DMS153 (cell line): ENCODE measurements at regions not wholly inside any gene's neighbourhood (a gene's known extent, or its start where the extent isn't known, plus 50 kb on each side); places are given as distances from the start of the nearest gene placed in this dataset.
"Not testable (repeated sequence)": the region's sequence is repeated elsewhere in the genome, so short reads cannot be mapped to it uniquely, and the experiment has no call there.

Source experiments
- DNase-seq: peaks from one replicate; lab custom pipeline; 2025; lab: John Stamatoyannopoulos, UW

DNA sequence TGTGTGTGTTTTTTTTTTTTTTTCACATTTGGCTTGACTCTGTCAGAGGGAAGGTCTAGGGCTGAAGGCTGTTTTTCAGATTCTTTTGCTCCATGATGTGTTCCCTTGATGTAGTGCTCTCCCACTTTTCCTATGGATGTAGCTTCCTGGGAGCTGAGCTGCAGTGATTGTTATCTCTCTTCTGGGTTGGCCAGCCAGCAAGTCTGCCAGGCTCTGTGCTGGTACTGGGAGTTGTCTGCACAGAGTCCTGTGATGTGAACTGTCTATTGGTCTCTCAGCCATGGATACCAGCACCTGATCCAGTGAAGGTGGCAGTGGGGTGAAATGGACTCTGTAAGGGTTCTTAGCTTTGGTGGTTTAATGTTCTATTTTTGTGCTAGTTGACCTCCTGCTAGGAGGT lies 377.4 kb upstream of the MAN1A1 start:
- DNase-seq = not testable (repeated sequence)

DNA sequence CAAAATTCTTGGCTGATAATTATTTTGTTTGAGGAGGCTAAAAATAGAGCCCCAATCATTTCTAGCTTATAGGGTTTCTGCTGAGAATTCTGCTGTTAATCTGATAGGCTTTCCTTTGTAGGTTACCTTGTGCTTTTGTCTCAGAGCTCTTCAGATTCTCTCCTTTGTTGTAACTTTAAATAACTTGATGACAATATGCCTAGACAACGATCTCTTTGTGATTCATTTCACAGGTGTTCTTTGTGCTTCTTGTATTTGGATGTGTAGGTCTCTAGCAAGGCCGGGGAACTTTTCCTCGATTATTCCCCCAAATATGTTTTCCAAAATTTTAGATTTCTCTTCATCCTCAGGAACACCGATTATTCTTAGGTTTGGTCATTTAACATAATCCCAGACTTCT lies 376.5 kb upstream of the MAN1A1 start:
- no peak for DNase-seq

DNA sequence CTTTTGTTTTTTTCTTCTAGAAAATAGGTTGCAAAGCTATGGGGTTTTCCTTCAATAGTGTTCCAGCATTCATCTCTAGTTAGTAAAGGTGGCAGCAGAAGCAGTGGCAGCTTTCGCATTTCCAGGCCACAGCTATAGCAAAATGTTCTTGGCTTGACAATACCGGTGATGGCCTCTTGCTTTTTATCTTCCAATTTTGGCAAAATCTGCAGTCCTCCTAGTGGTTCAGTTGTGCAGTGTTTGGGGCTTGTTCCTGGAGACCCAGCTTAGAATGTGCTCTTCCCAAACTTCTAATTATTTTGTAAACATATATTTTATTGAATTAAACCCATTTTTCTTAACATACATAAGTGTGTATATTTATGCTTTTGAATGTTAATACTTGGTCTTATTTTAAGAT lies 370.6 kb upstream of the MAN1A1 start:
- DNase-seq = no peak

DNA sequence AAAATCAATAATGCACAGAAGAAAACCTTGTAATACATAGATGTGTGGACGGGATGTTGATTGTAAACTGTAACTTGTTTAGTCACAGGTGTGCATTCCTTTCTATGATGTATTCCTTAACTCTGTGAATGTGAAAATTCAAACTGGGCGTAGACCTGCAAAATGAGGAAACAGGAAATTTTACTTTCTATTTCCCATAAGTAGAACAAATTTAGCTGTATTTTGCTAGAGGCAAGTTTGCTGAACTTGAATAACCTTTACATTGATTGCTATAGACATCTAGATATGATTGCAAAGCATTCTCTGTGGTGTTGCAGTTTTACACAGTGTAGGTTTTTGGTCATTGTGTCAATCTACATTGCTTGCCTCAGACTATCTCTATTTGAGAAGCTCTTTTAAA lies 368.4 kb upstream of the MAN1A1 start:
- no peak for DNase-seq

DNA sequence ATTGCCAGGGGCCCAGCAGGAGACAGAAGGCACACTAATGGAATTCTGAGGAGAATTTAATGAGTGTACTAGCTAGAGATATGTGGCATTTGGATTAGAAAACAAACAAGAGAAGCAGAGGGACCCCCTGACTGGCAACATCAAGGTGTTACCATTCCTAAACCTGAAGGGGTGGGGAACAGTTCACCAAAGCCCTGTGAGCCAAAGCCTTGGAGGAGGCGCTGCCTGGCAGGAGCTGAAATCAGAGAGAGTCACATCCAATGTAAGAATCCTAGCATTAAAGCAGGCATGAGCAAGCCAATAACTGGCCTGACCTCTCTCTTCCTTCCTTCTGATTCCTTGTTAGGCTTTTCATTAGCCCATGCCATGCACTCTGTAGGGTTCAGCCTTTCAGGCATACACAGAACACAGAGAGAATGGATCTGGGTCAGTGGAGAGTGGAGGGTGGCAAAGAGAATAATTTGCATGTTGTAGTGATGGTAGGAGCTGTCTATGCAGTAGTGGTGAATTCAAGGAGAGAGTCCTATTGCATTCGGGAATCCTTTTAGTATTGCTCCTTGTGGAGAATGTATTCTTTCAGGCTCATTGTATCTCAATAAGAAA lies 367.2 kb upstream of the MAN1A1 start:
- no peak for DNase-seq

DNA sequence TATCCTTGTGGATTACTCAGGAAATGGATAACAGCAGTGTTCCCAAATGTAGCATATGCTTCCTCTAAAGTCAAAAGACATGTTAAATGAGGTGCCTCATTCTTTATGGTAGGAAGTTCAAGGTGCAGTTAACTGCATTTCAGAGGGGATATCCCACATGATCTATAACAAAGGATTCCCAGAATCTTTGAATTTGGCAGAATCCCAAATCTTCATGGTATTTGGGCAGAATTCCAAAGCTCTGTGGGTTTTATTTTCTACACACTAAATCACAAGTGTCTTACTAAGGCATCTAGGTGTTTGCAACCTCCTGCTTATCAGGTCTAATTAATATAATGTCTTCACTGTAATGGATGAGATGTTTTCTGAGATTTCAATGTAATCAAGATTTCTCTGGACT lies 364.3 kb upstream of the MAN1A1 start:
- DNase-seq = no peak

DNA sequence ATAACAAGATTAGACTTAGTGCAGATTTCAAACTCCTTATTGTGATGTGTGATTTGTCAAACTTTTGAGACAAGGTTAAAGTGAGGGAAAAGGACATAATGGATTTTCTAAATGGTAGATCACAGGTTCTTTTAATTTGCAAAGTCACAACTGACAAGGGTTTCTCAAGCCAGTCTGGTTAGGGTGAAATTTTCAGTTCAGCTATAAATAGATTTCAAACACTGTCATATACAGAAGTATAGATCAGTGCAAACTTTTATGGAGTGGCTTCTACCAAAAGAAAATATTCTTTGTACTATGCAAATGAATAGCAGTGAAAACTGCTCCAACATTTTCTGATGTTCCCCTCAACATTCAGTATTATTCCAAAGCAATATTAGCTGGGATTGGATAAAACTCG lies 337.1 kb upstream of the MAN1A1 start:
- DNase-seq = no peak

DNA sequence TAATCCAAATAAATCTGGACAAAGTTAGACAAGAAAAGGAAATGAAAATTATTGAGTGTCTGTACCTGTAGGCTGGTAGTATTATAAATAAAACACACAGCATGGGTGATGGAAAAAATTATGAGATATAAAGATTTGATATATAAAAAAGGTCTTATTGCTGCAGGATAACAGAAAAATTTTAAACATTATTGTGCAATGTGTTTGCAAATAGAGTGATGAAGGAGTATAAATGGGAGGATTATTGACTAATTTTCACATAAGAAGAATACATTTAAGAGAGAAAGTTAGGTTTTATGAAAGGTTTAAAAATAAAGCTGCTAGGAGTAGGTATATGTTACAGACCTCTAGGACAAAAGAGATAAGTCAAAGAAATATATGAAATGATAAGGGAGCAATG lies 336.7 kb upstream of the MAN1A1 start:
- no peak for DNase-seq

DNA sequence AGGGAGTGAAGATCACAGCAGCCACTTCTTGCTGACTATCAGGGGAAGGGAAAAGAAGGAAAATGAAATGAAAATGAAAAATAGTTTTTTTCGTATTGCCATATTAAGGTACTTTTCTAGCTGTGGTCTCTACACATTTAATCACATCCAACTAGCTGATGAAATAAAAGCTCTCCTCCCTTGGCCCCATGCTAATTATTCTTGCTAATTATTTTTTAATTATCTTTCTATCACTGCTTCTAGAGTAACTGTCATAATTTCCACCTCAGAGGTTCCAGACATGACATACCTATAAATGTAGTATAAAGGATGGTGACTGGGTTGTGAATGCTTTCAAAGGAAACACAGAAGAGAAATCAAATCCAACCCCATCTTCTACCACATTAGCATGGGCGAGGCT lies 334.1 kb upstream of the MAN1A1 start:
- DNase-seq = no peak

DNA sequence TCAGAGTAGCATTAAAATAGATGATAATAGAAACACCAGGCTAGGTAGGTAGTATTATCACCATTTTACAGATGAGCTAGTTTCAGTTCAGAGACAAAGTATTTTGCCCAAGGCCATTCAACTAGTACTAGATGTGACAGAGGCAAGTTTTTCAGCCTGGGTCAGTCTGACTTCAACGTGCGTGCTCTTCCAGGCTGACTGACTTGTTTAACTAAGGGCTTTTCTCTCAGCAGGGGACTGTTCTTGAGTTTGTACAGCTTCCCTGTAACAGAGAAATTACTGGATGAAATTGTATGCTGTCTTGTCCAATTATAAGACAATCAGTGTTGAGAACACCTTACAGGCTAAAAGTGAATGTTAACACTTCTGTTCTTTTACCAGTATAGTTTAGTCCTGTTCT lies 333.5 kb upstream of the MAN1A1 start:
- no peak for DNase-seq

DNA sequence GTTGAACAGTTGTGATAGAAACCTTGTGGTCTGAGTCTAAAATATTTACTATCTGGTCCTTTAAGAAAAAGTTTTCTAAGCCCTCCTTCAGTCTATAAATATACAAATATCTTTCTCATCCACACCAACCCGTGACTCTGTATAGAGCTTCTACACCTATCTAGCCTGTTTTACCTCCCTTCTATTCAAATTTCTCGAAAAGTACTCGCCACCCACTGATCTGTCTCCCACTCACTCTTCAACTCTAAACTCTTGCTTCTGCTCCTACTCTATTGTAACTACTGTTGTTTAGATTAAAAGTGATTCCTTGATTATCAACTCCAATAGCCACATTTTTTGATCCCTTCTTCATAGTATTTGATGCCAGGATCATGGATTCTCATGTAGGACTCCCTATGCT lies 329.4 kb upstream of the MAN1A1 start:
- DNase-seq = no peak

DNA sequence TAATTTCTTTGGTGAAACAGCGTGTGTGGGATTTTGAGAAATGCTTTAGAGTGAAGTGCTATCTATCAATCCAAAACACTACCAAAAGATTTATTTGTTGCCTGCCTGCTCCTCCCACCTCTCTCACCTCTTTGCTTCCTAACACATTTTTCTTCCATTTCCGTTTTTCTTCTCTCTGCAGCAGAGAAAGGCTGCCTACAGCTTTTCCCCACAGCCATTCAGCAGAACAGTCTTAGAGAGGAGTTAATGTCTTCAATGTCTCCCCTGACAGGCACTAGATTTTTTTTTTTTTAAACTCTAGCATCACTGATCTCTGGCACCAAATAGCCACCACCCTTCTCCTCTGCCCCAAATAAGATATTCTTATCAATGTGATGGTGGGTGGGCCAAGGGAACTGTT lies 327.8 kb upstream of the MAN1A1 start:
- no peak for DNase-seq

DNA sequence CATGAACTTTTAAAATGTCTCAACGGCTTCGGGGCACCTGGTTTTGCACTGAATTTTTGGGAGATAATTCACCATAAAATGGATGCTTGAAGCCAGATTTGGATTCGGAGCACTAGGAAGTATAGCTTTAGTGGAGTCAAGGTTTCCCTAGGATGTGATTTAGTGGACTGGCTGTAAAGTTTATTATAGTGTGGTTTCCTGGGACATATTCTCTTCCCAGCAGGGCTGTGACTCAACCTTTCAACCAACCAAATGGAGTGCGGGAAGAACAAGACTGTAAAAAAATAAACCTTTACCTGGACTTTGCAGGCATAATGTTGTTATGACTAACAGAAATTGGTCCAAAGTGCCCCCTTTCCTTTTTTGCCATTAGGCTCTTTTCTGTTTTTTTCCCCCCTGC lies 327.4 kb upstream of the MAN1A1 start:
- no peak for DNase-seq

DNA sequence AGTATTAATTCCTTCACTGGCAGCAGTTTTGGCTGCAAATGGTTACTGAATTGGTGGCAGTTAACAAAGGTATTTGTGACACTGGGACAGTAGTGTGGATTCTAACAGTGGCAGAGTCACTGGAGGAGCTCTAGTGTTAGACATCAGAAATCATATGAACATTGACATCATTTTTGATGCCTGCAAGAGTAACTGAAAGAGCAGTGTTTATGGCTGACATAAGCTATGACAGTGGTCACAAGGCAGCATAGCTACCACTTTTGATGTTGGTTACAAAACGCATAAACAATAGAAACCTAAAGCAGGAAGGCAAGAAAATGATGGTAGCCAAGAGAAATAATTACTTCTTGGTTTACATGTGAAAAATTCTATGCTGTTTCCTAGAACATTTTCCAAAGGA lies 326.7 kb upstream of the MAN1A1 start:
- no peak for DNase-seq

DNA sequence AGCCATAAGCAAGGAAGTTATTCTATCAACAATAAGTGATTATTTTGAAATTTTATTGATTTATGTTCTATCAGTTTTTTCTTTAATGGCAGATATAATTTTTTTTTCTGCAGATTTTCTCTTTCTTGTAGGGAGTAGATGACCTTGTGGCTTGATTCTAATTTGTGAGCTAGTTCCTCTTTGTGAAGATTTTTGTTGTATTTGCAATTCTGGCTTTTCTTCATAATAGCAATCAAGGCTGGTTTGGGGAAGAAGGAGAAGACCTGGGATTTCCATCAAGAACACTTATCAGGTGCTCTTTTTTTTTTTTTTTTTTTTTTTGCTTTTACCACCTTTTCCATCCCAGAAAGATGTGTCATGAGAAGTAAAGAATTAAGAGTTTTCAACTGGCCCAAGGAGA lies 324.2 kb upstream of the MAN1A1 start:
- no peak for DNase-seq

DNA sequence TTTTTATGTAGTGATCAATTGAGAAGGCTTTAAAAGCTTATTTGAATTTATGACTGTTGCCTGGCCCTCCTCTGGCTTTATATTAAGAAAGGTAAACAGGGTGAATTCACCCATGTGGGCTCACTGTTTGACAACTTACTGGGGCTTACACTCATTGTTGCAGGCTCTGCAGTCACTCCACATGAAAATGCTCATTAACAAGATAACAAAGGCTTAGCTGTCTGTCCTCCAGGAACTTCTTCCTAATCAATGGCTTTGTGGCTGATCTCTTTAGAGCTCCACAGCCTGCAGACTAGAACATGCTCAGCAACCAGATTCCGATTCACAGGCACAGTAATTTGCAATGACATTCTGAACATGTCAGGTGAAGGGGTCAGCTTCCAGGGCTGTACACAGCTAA lies 323.2 kb upstream of the MAN1A1 start:
- peak; percentile 58 for DNase-seq

DNA sequence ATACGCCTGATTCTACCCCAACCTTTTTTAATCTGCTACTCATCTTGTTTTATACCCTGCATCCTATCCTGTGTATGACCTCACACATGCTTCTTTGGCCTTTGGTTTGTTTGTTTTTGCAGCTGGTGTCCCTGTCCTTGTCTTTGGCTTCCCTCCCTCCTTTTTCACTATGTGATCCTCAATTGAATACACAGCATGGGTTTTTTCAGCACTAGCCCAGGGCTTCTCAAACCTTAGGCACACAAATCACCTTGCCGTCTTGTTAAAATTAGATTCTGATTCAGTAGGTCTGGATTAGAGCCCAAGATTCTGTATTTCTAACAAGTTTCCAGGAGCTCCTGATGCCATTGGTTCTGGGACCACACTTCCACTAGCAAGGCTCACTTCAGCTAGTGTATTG lies 321.5 kb upstream of the MAN1A1 start:
- DNase-seq = no peak

DNA sequence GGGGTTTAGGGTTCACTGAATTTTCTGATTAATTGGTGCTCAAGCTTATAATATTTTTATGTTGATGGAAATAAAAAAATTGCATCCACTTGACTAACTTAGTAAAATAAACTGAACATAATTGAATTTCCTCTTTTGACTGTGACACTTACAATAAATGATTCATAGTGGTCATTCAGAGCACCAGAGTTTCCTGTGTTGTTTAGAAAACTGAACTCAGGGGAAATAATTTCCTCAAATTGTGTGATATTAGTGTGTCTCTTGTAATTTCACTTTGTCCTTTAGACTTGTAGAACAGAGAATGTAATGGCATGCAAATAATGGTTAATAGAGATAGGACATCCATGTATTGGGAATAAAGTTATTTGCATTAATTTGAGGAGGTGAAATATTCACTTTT lies 319.7 kb upstream of the MAN1A1 start:
- no peak for DNase-seq

DNA sequence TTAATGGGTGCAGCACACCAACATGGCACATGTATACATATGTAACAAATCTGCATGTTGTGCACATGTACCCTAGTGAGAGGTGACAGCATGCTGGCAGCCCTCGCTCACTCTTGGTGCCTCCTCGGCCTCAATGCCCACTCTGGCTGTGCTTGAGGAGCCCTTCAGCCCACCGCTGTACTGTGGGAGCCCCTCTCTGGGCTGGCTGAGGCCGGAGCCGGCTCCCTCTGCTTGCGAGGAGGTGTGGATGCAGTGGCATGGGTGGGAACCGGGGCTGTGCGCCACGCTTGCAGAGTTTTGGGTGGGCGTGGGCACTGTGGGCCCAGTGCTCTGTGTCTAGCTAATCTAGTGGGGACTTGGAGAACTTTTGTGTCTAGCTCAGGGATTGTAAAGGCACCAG lies 315.9 kb upstream of the MAN1A1 start:
- DNase-seq = not testable (repeated sequence)

DNA sequence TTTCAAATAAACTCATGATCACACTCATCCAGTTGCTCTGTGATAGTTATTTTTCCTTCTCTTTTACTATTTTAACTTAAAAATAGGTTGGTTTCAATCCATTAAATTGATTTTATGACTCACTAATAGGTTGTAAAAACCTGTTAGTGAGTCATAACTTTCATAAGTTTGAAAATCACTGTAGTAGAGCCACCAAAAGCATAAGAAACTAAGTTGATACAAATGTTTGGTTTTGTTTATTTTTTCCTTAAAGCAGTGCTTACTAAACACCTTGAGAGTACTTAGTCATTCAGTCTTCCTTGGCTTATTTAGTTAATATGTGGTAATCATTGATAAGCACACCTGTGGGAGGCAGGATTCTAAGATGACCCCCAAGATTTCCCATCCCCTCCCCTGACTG lies 312.1 kb upstream of the MAN1A1 start:
- no peak for DNase-seq

DNA sequence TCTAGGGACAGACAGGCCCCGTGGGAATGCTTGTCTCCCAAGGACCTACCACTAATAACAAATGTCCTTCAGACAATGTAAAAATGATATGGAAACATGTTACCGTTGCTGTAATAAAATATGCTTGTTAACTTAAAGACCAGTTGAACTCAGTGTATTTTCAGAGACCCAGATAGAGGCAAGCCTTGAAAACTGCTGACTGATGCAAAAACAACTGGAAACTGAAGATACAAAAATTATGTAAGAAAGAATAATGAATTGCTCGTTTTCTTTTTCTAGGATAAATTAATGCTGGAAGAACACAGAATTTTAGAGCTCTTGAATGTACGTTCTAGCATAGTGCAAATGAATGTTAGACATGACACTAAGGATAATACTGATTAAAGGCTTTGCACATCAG lies 311.5 kb upstream of the MAN1A1 start:
- no peak for DNase-seq

DNA sequence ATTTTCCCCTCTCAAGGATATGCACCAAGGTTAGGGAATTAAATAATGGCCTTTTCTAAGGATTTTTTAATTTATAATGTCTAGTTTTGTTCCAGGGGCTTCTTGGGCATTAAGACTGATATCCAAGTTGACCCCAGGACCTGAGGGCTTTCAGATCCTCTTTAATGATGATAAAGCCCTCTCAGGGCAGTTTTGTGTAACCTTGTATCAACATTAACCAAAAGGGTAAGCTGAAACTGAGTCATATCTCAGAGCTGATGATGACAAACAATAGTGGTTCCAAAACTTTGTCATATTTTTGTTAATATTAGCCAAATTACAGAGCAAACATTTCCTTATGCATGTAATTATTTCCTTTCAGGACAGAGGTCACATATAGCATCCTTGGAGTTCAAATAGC lies 309.4 kb upstream of the MAN1A1 start:
- DNase-seq = no peak

DNA sequence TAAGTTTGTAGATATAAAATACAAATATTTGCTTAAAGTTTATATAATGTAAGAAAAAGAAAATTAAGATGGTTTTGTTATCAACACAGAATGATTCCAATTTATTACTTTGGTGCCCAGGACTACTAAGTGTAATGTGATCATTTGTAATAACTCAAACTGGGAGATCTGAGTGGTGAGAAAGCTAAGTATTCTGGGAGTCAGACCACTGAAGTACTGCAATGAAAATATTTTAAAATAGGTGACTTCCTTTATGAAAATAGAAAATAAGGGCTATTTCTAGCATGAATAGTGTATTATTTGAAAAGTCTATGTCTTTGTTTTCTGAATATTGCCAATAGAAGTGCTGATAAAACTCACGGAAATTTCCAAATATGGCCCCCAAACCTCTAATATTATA lies 305.6 kb upstream of the MAN1A1 start:
- no peak for DNase-seq

DNA sequence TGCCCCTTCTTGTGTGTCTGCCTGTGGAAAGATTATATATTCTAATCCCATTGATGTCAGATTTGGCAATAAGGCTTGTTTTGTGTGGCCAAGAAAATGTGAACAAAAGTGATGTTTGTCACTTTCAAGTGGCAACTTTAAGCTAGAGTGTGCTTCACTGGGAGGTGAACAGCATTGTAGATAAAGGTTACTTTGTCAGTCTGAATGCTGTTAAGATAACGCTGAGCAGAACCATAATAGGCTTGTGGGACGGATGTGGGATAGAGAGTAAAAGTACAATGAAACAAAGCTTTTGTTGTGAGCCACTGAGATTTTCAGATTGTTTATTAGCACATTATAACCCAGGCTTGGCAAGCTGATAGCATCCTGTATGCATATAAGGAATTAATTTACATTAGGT lies 303.8 kb upstream of the MAN1A1 start:
- no peak for DNase-seq

DNA sequence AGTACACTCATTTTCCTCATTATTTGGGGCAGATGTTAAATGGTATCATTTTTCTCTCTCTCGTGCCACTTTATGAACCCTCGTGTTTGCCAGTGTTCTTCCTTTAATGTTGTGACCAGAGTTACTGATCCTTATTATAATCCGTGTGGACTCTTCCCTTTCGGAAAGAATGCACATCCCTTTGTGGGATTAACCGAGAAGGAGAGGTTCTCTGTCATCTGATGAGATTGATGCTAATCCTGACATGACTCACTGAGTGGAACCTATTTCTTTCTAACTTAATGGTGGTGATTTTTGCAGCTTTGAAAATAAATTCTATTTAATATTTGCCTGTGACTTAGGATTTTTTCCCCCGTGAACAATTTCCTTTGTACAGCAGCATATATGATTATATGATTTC lies 300.0 kb upstream of the MAN1A1 start:
- no peak for DNase-seq
